GM23338 (cell line): ENCODE measurements at regions not wholly inside any gene's neighbourhood (a gene's known extent, or its start where the extent isn't known, plus 50 kb on each side); places are given as distances from the start of the nearest gene placed in this dataset.

ENCODE experiments used
- ATAC-seq: fragments of 200-7000 bp; cut with Tn5 transposase; 3 replicates; pipeline ENCODE4 v1.9.1; 2020
- DNase-seq: peaks from one replicate; pipeline ENCODE4 v3.0.0-alpha.2; 2015; ENCODE audit warnings: low spot score
- H2AFZ ChIP-seq: fragments of 200-600 bp; sonication (generic); 2 replicates; pipeline ENCODE4 v1.8.0; 2016; ENCODE audit warnings: antibody characterized with exemption, mild to moderate bottlenecking, moderate library complexity
- H3F3A ChIP-seq: fragments of 200-600 bp; sonication (generic); replicated peaks from 2 replicates; pipeline ENCODE4 v1.8.0; 2017; ENCODE audit warnings: antibody characterized with exemption, mixed run types, low read depth
- H3K27ac ChIP-seq: fragments of 200-600 bp; sonication (generic); 2 replicates; pipeline ENCODE4 v1.6.1; 2016; ENCODE audit warnings: low read depth
- H3K27me3 ChIP-seq: fragments of 200-600 bp; sonication (generic); 2 replicates; pipeline ENCODE4 v1.8.0; 2016; ENCODE audit warnings: mild to moderate bottlenecking, mixed run types, moderate library complexity; ENCODE audit not compliant: insufficient read depth
- H3K36me3 ChIP-seq: fragments of 200-600 bp; sonication (generic); 2 replicates; pipeline ENCODE4 v1.8.0; 2016; ENCODE audit warnings: mild to moderate bottlenecking; ENCODE audit not compliant: insufficient read depth
- H3K4me1 ChIP-seq: fragments of 200-600 bp; sonication (generic); 2 replicates; pipeline ENCODE4 v1.8.0; 2016; ENCODE audit warnings: mild to moderate bottlenecking, moderate library complexity; ENCODE audit not compliant: insufficient read depth
- H3K4me2 ChIP-seq: fragments of 200-600 bp; sonication (generic); 2 replicates; pipeline ENCODE4 v1.7.1; 2017; ENCODE audit warnings: mixed run types
- H3K4me3 ChIP-seq: fragments of 200-600 bp; sonication (generic); 2 replicates; pipeline ENCODE4 v1.6.1; 2016; ENCODE audit warnings: mixed run types
- H3K79me2 ChIP-seq: fragments of 200-600 bp; sonication (generic); replicated peaks from 2 replicates; pipeline ENCODE4 v1.8.0; 2017; ENCODE audit warnings: mild to moderate bottlenecking; ENCODE audit not compliant: insufficient read depth
- H3K9me2 ChIP-seq: fragments of 200-600 bp; sonication (generic); 2 replicates; pipeline ENCODE4 v1.8.0; 2017; ENCODE audit not compliant: insufficient read depth
- H4K20me1 ChIP-seq: fragments of 200-600 bp; sonication (generic); replicated peaks from 2 replicates; pipeline ENCODE4 v1.8.0; 2017; ENCODE audit warnings: mild to moderate bottlenecking; ENCODE audit not compliant: insufficient read depth
- H3K27ac Mint-ChIP-seq: 2 replicates; pipeline ENCODE4 v1.8.0; 2020; ENCODE audit warnings: inconsistent platforms, mild to moderate bottlenecking, moderate library complexity, mixed read lengths
- H3K27me3 Mint-ChIP-seq: 3 replicates; pipeline ENCODE4 v1.8.0; 2022; ENCODE audit warnings: low read depth, mild to moderate bottlenecking, moderate library complexity, mixed read lengths, inconsistent platforms; ENCODE audit not compliant: insufficient read depth, poor library complexity
- H3K36me3 Mint-ChIP-seq: 3 replicates; pipeline ENCODE4 v1.8.0; 2021; ENCODE audit warnings: low read depth, mild to moderate bottlenecking, inconsistent platforms, moderate library complexity, mixed read lengths
- H3K4me1 Mint-ChIP-seq: 3 replicates; pipeline ENCODE4 v1.8.0; 2020; ENCODE audit warnings: mild to moderate bottlenecking, inconsistent platforms, mixed read lengths
- H3K4me3 Mint-ChIP-seq: 3 replicates; pipeline ENCODE4 v1.8.0; 2021; ENCODE audit warnings: moderate library complexity, mild to moderate bottlenecking, inconsistent platforms, mixed read lengths
- H3K9me3 Mint-ChIP-seq: 3 replicates; pipeline ENCODE4 v1.8.0; 2020; ENCODE audit warnings: moderate library complexity, mild to moderate bottlenecking, inconsistent platforms, mixed read lengths
- CREB1 ChIP-seq: fragments of 250-450 bp; sonication (Bioruptor Pico); IDR thresholded peaks from 2 replicates; pipeline ENCODE4 v1.5.0; 2020; ENCODE audit warnings: low read depth, mild to moderate bottlenecking, moderate library complexity
- EZH2 ChIP-seq: fragments of 200-600 bp; sonication (generic); IDR thresholded peaks from one replicate; pipeline ENCODE4 v1.8.0; 2017; ENCODE audit warnings: antibody characterized with exemption, mild to moderate bottlenecking, low read depth; ENCODE audit not compliant: unreplicated experiment
- EZH2phosphoT487 ChIP-seq: fragments of 200-600 bp; sonication (generic); IDR thresholded peaks from one replicate; pipeline ENCODE4 v1.8.1; 2018; ENCODE audit warnings: antibody characterized with exemption; ENCODE audit not compliant: unreplicated experiment
- JUNB ChIP-seq: IDR thresholded peaks from one replicate; pipeline ENCODE4 v1.6.1; 2016; ENCODE audit warnings: antibody characterized with exemption; ENCODE audit not compliant: unreplicated experiment
- NANOG ChIP-seq: IDR thresholded peaks from 2 replicates; pipeline ENCODE4 v1.6.1; 2016; ENCODE audit warnings: antibody characterized with exemption, borderline replicate concordance
- POLR2AphosphoS5 ChIP-seq: IDR thresholded peaks from 2 replicates; pipeline ENCODE4 v1.6.1; 2016; ENCODE audit warnings: antibody characterized with exemption, low read depth
- STAT1 ChIP-seq: IDR thresholded peaks from one replicate; pipeline ENCODE4 v1.6.1; 2016; ENCODE audit warnings: antibody characterized with exemption; ENCODE audit not compliant: unreplicated experiment
- ZNF114 ChIP-seq: fragments of 250-450 bp; sonication (Bioruptor Pico); IDR thresholded peaks from 2 replicates; pipeline ENCODE4 v1.5.0; 2020; ENCODE audit warnings: mild to moderate bottlenecking, moderate library complexity
- ZNF331 ChIP-seq: fragments of 250-450 bp; sonication (Bioruptor Pico); IDR thresholded peaks from 2 replicates; pipeline ENCODE4 v1.5.0; 2020; ENCODE audit warnings: low read depth, mild to moderate bottlenecking, moderate library complexity
- TF ChIP-seq, protein P1 (sequence below): IDR thresholded peaks from 2 replicates; pipeline ENCODE4 v1.6.1; 2016; ENCODE audit warnings: antibody characterized with exemption
- TF ChIP-seq, protein P2 (sequence below): IDR thresholded peaks from one replicate; pipeline ENCODE4 v1.6.1; 2018; ENCODE audit warnings: antibody characterized with exemption; ENCODE audit not compliant: unreplicated experiment

DNA sequence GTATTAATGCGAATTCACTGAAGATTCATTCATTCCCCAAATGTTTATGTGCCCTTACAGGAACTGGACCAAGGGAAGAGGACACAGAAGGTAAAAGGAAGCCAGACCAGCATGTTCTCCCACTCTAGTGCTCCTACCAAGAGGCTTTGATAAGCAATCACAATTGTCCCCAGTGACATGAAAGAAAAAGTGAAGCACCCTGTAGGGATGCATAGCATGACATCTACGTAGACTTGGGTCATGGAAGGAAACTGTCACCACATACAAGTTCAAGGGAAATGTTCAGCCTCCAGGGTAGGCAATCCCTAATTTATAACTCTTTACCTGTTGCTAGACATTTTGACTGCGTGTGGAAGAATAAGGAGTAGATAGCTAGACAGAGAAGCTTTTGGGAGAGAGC, 348.6 kb upstream of the MCTP2 start:
- Histone ChIP-seq H3K4me3 (no peak overlapping the region), H3K36me3 (no peaks in the 10 kb centered on the region), H3K4me2 (no peak overlapping the region), H3K9me2 (no peaks in the 10 kb centered on the region), H3K79me2 (no peaks in the 10 kb centered on the region), H2AFZ (no peak overlapping the region), H3K27me3 (no peaks in the 10 kb centered on the region), H3F3A (no peaks in the 10 kb centered on the region), H3K27ac (no peak overlapping the region), H3K4me1 (peaks cover 8% of the 10 kb centered on the region; the same call in 1 of the 2 replicates), H4K20me1 (no peaks in the 10 kb centered on the region)
- DNase-seq = no peak
- Mint-ChIP-seq H3K9me3 (no peaks in the 10 kb centered on the region), H3K27me3 (peaks cover 2% of the 10 kb centered on the region), H3K4me3 (no peak overlapping the region), H3K36me3 (no peaks in the 10 kb centered on the region), H3K27ac (no peak overlapping the region), H3K4me1 (peaks cover 21% of the 10 kb centered on the region; the same call in 2 of the 3 replicates)
- TF ChIP-seq EZH2phosphoT487 (no peak), POLR2AphosphoS5 (no peak), ZNF331 (no peak), CREB1 (CRISPR knock-in tag) (no peak), ZNF114 (CRISPR knock-in tag) (no peak), NANOG (no peak), STAT1 (no peak), EZH2 (no peak), JUNB (no peak)
- TF ChIP-seq, protein P1, sequence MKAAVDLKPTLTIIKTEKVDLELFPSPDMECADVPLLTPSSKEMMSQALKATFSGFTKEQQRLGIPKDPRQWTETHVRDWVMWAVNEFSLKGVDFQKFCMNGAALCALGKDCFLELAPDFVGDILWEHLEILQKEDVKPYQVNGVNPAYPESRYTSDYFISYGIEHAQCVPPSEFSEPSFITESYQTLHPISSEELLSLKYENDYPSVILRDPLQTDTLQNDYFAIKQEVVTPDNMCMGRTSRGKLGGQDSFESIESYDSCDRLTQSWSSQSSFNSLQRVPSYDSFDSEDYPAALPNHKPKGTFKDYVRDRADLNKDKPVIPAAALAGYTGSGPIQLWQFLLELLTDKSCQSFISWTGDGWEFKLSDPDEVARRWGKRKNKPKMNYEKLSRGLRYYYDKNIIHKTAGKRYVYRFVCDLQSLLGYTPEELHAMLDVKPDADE = no peak
- TF ChIP-seq, protein P2, sequence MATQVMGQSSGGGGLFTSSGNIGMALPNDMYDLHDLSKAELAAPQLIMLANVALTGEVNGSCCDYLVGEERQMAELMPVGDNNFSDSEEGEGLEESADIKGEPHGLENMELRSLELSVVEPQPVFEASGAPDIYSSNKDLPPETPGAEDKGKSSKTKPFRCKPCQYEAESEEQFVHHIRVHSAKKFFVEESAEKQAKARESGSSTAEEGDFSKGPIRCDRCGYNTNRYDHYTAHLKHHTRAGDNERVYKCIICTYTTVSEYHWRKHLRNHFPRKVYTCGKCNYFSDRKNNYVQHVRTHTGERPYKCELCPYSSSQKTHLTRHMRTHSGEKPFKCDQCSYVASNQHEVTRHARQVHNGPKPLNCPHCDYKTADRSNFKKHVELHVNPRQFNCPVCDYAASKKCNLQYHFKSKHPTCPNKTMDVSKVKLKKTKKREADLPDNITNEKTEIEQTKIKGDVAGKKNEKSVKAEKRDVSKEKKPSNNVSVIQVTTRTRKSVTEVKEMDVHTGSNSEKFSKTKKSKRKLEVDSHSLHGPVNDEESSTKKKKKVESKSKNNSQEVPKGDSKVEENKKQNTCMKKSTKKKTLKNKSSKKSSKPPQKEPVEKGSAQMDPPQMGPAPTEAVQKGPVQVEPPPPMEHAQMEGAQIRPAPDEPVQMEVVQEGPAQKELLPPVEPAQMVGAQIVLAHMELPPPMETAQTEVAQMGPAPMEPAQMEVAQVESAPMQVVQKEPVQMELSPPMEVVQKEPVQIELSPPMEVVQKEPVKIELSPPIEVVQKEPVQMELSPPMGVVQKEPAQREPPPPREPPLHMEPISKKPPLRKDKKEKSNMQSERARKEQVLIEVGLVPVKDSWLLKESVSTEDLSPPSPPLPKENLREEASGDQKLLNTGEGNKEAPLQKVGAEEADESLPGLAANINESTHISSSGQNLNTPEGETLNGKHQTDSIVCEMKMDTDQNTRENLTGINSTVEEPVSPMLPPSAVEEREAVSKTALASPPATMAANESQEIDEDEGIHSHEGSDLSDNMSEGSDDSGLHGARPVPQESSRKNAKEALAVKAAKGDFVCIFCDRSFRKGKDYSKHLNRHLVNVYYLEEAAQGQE = no peak
- no peak for ATAC-seq

DNA sequence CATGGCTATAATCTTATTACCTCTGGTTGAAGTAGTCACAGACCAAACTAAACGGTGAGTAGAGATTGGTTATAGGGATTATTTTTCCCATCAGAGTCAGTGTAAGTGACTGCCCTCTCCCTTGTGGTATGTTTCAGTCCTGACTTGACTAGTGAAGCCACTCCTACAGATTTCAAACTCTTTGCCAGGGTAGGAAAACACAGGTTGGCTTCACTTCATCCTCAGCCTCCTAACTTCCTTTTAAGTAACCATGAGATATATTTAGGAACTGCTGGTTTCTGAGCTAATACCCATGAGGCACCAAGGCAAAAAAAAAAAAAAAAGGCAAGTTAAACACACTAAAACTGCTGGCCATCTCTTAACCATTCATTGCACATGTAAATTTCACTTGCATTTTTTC, 349.2 kb upstream of the MCTP2 start:
- Mint-ChIP-seq H3K4me1 (peaks cover 21% of the 10 kb centered on the region; the same call in 2 of the 3 replicates), H3K27ac (no peak overlapping the region), H3K4me3 (no peak overlapping the region), H3K9me3 (no peaks in the 10 kb centered on the region), H3K36me3 (no peaks in the 10 kb centered on the region), H3K27me3 (peaks cover 2% of the 10 kb centered on the region)
- no peaks in the 10 kb centered on the region for H3K27me3 ChIP-seq
- no peaks in the 10 kb centered on the region for H4K20me1 ChIP-seq
- no peaks in the 10 kb centered on the region for H3K9me2 ChIP-seq
- H3K4me1 ChIP-seq = peaks cover 8% of the 10 kb centered on the region; the same call in 1 of the 2 replicates
- ATAC-seq (no peak), DNase-seq (no peak)
- H3K36me3 ChIP-seq = no peaks in the 10 kb centered on the region
- no peak overlapping the region for H3K27ac ChIP-seq
- no peaks in the 10 kb centered on the region for H3K79me2 ChIP-seq
- H3K4me3 ChIP-seq = no peak overlapping the region
- H3F3A ChIP-seq = no peaks in the 10 kb centered on the region
- no peak overlapping the region for H3K4me2 ChIP-seq
- no peak overlapping the region for H2AFZ ChIP-seq
- TF ChIP-seq, protein P2 = no peak
- no peak for TF ChIP-seq ZNF331
